NB4 (cell line): ENCODE measurements at regions not wholly inside any gene's neighbourhood (a gene's known extent, or its start where the extent isn't known, plus 50 kb on each side); places are given as distances from the start of the nearest gene placed in this dataset.

ENCODE experiments used
- POLR2A ChIP-seq: IDR thresholded peaks from 2 replicates; pipeline ENCODE4 v1.6.1; 2011; ENCODE audit warnings: mild to moderate bottlenecking; ENCODE audit not compliant: insufficient read length; ENCODE audit errors: extremely low read depth
- TF ChIP-seq, protein P1 (sequence below): IDR thresholded peaks from one replicate; pipeline ENCODE4 v1.5.1; 2012; ENCODE audit warnings: low read depth, low read length

- TF ChIP-seq, protein P1, sequence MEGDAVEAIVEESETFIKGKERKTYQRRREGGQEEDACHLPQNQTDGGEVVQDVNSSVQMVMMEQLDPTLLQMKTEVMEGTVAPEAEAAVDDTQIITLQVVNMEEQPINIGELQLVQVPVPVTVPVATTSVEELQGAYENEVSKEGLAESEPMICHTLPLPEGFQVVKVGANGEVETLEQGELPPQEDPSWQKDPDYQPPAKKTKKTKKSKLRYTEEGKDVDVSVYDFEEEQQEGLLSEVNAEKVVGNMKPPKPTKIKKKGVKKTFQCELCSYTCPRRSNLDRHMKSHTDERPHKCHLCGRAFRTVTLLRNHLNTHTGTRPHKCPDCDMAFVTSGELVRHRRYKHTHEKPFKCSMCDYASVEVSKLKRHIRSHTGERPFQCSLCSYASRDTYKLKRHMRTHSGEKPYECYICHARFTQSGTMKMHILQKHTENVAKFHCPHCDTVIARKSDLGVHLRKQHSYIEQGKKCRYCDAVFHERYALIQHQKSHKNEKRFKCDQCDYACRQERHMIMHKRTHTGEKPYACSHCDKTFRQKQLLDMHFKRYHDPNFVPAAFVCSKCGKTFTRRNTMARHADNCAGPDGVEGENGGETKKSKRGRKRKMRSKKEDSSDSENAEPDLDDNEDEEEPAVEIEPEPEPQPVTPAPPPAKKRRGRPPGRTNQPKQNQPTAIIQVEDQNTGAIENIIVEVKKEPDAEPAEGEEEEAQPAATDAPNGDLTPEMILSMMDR, result no peak
- TF ChIP-seq POLR2A, result no peak
These were observed 1193.7 kb downstream of the RPA4 start for GRCh38 chrX:98077440-98077839.
